C1 segment of cervical spinal cord (tissue), 14 donors: ENCODE measurements at regions not wholly inside any gene's neighbourhood (a gene's known extent, or its start where the extent isn't known, plus 50 kb on each side); places are given as distances from the start of the nearest gene placed in this dataset.

Source experiments
- DNase-seq, 14 donors: peaks; one replicate each; lab custom pipeline; 2025; lab: John Stamatoyannopoulos, UW

GRCh38 chr15:36335659-36336058 lies 243.8 kb upstream of the CDIN1 start:
- no peak for DNase-seq

DNA sequence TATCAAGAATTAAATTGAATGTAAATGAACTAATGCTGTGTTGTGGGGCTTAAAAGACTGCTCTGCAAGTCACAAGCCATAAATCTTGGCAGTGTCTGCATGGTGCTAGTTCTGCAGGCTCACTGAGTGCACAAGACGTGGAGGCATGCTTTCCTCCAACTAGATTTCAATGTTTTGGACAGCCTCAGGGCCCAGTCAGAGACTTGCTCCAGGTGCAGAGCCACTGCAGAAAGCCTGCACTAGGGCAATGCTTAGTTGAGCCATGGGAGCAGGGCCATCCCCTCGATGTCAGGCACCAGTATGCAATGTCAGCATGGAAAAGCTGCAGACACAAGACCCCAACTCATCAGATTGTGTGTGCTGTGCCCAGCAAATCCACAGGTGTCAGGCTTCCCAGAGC lies 234.5 kb upstream of the CDIN1 start:
- no peak for DNase-seq

DNA sequence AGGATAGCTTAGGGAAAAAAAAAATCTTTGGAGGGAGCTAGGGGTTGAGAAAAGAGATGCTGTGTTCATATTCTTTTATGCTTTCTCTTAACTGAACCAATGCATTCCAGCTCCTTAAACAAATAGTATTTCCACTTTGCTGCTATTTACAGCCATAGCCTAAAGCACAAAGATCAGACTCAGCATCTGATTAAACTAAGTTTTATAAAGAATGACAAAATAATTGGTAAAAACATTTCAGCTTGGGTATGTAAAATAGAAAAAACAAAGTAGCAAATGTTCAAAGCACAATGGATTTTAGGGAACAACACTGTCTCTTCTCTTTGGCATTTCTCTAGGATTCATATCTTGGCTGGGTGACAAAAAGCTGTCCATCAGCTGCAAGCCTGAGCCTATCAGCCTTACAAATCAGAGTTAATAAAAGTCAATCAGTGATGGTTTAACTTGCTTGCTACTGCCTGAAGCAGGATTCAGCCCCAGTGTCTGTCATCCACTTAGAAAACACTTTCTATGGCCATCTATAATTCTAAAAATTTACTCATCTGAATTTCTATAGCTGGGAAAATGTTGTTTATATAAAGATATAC lies 232.1 kb upstream of the CDIN1 start:
- no peak for DNase-seq

GRCh38 chr15:36356466-36356865 lies 223.0 kb upstream of the CDIN1 start:
- DNase-seq = no peak

GRCh38 chr15:36356978-36357601 lies 222.3 kb upstream of the CDIN1 start:
- DNase-seq = no peak

DNA sequence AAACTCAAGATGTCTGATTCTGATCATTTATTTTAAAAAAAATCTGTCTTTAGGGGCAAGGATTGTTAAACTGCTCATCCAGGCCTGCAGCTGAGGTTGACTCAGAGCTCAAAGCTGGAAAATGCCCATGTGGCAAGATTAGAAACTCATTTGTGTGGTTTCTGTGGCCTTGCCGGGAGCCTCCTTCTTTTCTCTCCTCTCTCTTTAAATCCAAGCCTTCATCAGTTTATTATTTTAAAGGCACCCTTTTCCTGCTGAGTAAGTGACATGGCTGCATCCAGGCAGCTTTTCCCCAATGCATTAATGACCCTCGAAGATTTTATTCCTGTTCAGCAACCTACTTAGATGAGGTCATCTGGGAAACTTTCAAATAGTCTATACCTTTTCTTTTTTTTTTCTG lies 221.3 kb upstream of the CDIN1 start:
- DNase-seq = no peak

GRCh38 chr15:36358523-36358922 lies 220.9 kb upstream of the CDIN1 start:
- no peak for DNase-seq

DNA sequence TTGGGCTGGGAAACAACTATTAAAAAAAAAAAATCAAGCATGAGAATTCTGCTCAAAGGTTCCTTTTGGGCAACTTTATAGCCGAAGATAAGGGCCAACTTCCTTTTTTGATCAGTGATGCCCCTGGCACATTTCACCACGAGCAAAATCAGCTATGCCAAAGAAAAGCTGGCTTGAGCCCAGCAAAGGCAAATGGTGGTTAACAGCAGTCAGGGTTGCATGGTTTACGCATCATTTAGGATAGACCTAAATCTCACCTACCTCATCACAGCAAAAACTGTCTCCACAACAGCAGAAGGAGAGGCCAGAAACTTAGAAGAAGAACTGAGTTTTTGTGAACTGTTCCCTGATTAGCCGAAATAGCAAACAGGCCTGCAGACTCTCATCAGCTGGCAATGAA lies 220.1 kb upstream of the CDIN1 start:
- no peak for DNase-seq

- no peak for DNase-seq
These were observed 218.0 kb upstream of the CDIN1 start for GRCh38 chr15:36361351-36361870.

GRCh38 chr15:36362509-36362915 lies 216.9 kb upstream of the CDIN1 start:
- DNase-seq = no peak

DNA sequence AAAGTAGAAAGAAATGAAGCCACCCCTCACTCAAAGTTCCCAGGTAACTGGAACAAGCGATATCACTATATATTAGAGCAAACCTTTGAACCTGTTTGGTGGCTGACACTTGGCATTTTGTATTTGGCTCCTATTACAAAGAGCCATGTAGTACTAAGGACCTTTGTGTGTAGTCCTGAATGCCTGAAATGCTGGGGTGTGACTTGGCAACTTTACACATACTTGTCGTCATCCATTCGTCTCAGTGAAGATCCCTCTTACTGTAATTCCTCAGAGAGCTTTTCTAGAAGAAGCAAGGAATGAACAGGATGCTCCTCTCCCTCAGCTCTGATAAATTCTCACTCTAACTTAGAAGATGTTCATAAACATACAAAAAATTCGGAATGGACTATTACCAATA lies 216.1 kb upstream of the CDIN1 start:
- no peak for DNase-seq

DNA sequence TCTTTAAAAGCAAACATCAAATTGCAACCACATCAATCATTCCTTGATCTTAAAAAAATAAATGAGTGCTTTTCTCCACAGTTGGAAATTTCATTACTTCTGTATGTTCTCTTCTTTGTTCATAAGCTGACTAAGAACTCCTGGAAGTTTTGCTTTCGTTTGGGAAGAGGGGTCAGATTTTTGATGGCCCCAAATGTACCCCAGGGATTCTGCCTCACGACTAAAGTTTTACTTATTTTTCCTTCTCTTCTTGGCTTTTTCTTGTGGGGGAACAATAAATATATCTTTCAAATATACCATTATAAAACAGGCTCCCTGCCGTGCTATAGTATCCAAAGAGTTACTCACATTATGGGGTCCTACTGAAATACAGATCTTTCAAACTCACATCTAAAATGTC lies 215.0 kb upstream of the CDIN1 start:
- DNase-seq = no peak

DNA sequence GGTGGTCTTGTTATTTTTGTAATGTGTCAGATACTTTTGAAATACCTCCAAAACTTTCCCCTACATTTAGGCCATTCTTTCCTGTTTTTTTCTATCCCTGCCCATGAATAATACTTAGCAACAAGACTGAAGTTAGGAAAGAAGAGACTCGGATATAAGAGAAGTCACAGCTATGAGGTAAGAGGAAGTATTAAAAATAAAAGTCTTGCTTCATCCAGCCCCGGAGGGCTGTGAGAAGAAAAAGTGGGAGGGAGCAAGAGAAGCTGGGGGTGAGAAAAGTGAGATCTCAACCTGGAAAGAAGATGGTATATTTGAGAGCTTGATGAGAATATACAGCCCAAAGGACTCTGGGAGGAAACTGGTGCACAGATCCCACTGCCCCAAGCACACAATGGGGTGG lies 213.5 kb upstream of the CDIN1 start:
- no peak for DNase-seq

DNA sequence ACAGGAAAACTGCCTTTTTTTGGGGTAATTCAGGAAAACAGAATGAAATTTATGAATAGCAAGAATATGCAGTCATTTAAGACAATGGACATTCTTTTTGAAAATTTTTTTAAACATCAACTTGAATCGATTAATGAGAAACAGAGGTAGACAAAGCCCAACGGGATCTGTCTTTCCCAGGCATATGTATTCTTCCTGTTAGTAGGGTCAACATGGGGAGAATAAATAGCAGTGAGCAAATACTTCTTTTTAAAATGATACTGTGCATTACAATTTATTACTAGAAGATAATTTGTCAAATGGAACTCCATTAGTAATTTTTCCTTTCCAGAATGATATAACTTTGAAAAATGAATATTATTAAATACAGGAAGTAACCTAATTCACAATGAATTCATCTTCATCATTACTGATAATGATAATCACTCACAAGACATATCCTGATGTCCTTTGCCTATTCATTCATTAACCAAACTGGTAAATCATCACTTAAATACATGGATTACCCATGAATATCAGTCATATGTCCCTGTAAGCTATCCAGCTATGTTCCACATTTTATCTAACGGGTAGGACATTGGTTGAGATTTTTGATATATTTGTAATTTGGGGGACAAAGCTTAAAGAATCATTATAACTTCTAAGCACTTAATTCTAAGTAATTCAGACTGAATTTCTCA lies 209.2 kb upstream of the CDIN1 start:
- no peak for DNase-seq

GRCh38 chr15:36370731-36371112 lies 208.7 kb upstream of the CDIN1 start:
- no peak for DNase-seq

GRCh38 chr15:36371509-36371908 lies 207.9 kb upstream of the CDIN1 start:
- DNase-seq = no peak

GRCh38 chr15:36372968-36373367 lies 206.5 kb upstream of the CDIN1 start:
- DNase-seq = no peak

DNA sequence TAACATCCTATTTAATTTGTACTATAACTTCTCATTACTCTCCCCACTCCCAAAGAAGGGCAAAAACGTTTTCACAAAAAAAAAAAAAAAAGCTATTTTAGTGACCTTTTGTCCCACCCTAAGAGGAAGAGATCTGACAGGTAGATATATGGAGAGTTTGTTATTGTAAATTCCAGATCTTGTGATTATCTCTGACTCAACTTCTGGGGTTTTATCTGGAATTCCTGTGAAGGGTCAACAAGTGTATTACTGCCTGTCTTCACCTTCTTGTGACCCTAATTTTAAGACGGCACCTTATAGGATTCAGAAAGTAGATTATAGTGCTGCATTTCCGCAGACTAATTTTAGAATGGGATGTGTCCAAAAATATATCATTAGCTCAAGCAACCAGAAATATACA lies 205.9 kb upstream of the CDIN1 start:
- no peak for DNase-seq

DNA sequence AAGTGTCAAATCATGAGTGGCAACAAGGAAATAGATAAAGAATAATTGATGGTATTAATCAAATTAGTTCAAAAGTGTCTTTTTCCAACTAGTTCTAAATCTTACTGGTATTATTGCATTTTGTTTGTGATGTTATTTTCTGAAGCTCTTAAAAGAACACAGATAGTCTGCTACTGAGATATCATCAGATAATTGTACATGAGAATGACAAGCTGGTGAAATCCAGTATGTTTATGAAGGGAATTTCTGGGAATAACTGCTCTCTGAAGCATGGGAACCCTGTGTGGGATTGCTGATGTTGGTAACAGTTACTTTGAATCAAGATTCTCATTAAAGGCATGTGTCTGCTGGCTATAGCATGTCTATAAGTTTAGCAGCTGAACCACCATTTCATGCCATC lies 190.3 kb upstream of the CDIN1 start:
- DNase-seq = no peak

DNA sequence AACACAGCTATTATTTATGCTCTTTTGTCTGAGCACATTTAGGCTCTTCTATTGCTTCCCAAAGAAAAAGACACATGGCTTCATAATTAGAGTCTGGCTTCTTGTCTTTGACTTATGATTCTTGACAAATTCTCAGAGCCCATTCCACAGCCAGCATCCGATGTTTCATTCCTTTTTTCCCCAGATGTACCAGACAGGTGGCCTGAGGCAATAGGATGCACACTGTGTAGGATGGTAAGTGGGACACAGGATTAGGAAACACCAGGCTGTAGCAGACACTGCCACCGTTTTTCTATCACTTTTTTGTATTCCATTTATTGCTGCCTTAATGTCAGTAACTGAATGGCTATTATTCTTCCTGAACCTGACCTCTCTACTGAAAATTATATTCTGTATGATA lies 188.9 kb upstream of the CDIN1 start:
- DNase-seq = no peak

GRCh38 chr15:36392676-36393266 lies 186.7 kb upstream of the CDIN1 start:
- DNase-seq = no peak

GRCh38 chr15:36398212-36398611 lies 181.2 kb upstream of the CDIN1 start:
- DNase-seq = no peak

GRCh38 chr15:36399276-36399675 lies 180.2 kb upstream of the CDIN1 start:
- no peak for DNase-seq
